ENCODE measurements at regions not wholly inside any gene's neighbourhood (a gene's known extent, or its start where the extent isn't known, plus 50 kb on each side); places are given as distances from the start of the nearest gene placed in this dataset.

DNA sequence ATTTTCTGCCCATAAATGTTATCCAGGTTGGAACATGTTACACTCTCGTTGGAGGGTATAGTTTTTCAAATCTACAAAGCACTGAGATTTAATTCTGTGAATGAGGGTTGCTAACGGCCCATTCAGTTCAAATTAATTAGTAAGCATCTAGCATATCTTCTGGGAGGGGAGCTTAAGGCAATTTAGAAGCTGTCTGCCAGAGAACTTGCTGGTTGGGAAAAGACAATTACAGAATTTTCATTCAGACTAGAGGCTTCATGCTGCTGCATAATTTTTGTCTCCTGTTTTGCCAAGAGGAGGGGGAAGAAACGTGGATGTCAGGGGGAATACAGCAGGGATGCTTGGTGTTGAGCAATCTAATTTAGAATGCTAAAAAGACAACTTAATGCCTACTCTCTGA, 268.3 kb upstream of the FAM83B start:
- Histone ChIP-seq H3K4me1 (no peaks in the 10 kb centered on the region), H3K9me3 (peaks cover 0 to 3% (median 0%) of the 10 kb centered on the region in 4 donors), H3K27ac (no peak overlapping the region), H3K36me3 (no peaks in the 10 kb centered on the region), H3K4me3 (no peak overlapping the region), H3K27me3 (no peaks in the 10 kb centered on the region)
- WGBS, 2 donors: 42 to 50% methylated on average over 3 of the region's 3 CpGs
- DNase-seq (ENCODE audit: low spot score in 2 of 2): no peak
- TF ChIP-seq, protein P1, sequence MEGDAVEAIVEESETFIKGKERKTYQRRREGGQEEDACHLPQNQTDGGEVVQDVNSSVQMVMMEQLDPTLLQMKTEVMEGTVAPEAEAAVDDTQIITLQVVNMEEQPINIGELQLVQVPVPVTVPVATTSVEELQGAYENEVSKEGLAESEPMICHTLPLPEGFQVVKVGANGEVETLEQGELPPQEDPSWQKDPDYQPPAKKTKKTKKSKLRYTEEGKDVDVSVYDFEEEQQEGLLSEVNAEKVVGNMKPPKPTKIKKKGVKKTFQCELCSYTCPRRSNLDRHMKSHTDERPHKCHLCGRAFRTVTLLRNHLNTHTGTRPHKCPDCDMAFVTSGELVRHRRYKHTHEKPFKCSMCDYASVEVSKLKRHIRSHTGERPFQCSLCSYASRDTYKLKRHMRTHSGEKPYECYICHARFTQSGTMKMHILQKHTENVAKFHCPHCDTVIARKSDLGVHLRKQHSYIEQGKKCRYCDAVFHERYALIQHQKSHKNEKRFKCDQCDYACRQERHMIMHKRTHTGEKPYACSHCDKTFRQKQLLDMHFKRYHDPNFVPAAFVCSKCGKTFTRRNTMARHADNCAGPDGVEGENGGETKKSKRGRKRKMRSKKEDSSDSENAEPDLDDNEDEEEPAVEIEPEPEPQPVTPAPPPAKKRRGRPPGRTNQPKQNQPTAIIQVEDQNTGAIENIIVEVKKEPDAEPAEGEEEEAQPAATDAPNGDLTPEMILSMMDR (IDR thresholded peaks at IDR 0.05): no peak
- TF ChIP-seq EP300 (IDR thresholded peaks at IDR 0.05) (no peak), POLR2A (IDR thresholded peaks at IDR 0.05) (no peak)

GRCh38 chr6:54579011-54579410, 267.6 kb upstream of the FAM83B start:
- H3K27ac ChIP-seq: no peak overlapping the region
- no peaks in the 10 kb centered on the region for H3K9me3 ChIP-seq
- no peak overlapping the region for H3K4me3 ChIP-seq
- no peaks in the 10 kb centered on the region for H3K4me1 ChIP-seq
- TF ChIP-seq, protein P1 (IDR thresholded peaks at IDR 0.05): no peak
- TF ChIP-seq POLR2A (IDR thresholded peaks at IDR 0.05) (no peak), EP300 (IDR thresholded peaks at IDR 0.05) (no peak)
- 63 to 68% methylated on average over 2 of the region's 2 CpGs for WGBS, 2 donors
- no peaks in the 10 kb centered on the region for H3K36me3 ChIP-seq
- no peak for DNase-seq (ENCODE audit: low spot score in 2 of 2)
- no peaks in the 10 kb centered on the region for H3K27me3 ChIP-seq

GRCh38 chr6:54586251-54586650, 260.3 kb upstream of the FAM83B start:
- H3K9me3 ChIP-seq: peaks cover 0 to 6% (median 0%) of the 10 kb centered on the region in 4 donors
- TF ChIP-seq POLR2A (IDR thresholded peaks at IDR 0.05) (no peak), EP300 (IDR thresholded peaks at IDR 0.05) (no peak)
- TF ChIP-seq, protein P1 (IDR thresholded peaks at IDR 0.05): no peak
- no peaks in the 10 kb centered on the region for H3K27me3 ChIP-seq
- no peak for DNase-seq (ENCODE audit: low spot score in 2 of 2)
- no peaks in the 10 kb centered on the region for H3K36me3 ChIP-seq
- H3K4me1 ChIP-seq: no peaks in the 10 kb centered on the region
- H3K27ac ChIP-seq: no peak overlapping the region
- no peak overlapping the region for H3K4me3 ChIP-seq

DNA sequence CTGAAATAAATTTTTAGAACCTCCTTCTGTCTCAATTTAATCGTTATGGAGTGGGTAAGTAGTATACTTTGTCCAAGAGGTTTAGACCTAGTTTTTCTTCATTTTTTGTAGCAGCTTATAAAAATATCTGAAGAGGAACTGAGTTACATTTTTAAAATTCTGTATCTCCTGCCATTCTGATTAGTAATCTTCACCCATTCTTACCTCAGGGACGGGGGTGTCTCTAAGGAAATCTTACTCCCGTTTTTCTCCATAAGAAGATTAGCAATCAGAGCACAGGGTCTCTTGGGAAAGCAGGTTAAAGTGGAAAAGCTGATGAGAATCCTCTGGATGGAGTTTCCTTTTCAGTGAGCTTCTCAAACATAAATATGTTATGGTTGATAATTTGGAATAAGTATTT, 259.3 kb upstream of the FAM83B start:
- H3K4me3 ChIP-seq: no peak overlapping the region
- H3K27ac ChIP-seq: no peak overlapping the region
- peaks cover 0 to 6% (median 0%) of the 10 kb centered on the region in 4 donors for H3K9me3 ChIP-seq
- no peaks in the 10 kb centered on the region for H3K36me3 ChIP-seq
- no peaks in the 10 kb centered on the region for H3K4me1 ChIP-seq
- TF ChIP-seq, protein P1 (IDR thresholded peaks at IDR 0.05): no peak
- TF ChIP-seq POLR2A (IDR thresholded peaks at IDR 0.05) (no peak), EP300 (IDR thresholded peaks at IDR 0.05) (no peak)
- DNase-seq (ENCODE audit: low spot score in 2 of 2): no peak
- 48 to 56% methylated on average over 3 of the region's 3 CpGs for WGBS, 2 donors
- no peaks in the 10 kb centered on the region for H3K27me3 ChIP-seq

GRCh38 chr6:54588176-54588575, 258.4 kb upstream of the FAM83B start:
- no peak overlapping the region for H3K27ac ChIP-seq
- H3K27me3 ChIP-seq: no peaks in the 10 kb centered on the region
- H3K9me3 ChIP-seq: peaks cover 0 to 6% (median 0%) of the 10 kb centered on the region in 4 donors
- no peak overlapping the region for H3K4me3 ChIP-seq
- no peaks in the 10 kb centered on the region for H3K36me3 ChIP-seq
- DNase-seq (ENCODE audit: low spot score in 2 of 2): no peak
- no peaks in the 10 kb centered on the region for H3K4me1 ChIP-seq
- TF ChIP-seq POLR2A (IDR thresholded peaks at IDR 0.05): no peak
- WGBS, 2 donors: 82 to 87% methylated on average over 1 of the region's 1 CpG

GRCh38 chr6:54595844-54596243, 250.7 kb upstream of the FAM83B start:
- TF ChIP-seq POLR2A (IDR thresholded peaks at IDR 0.05) (no peak), EP300 (IDR thresholded peaks at IDR 0.05) (no peak)
- TF ChIP-seq, protein P1 (IDR thresholded peaks at IDR 0.05): no peak
- H3K27me3 ChIP-seq: no peaks in the 10 kb centered on the region
- no peak for DNase-seq (ENCODE audit: low spot score in 2 of 2)
- no peaks in the 10 kb centered on the region for H3K36me3 ChIP-seq
- WGBS, 2 donors: 84 to 87% methylated on average over 3 of the region's 3 CpGs
- H3K27ac ChIP-seq: no peak overlapping the region
- no peaks in the 10 kb centered on the region for H3K4me1 ChIP-seq
- peaks cover 0 to 4% (median 0%) of the 10 kb centered on the region in 4 donors for H3K9me3 ChIP-seq
- H3K4me3 ChIP-seq: no peak overlapping the region

Measured in tibial nerve (tissue), 4 donors.